OCI-LY1 (cell line): ENCODE measurements at regions not wholly inside any gene's neighbourhood (a gene's known extent, or its start where the extent isn't known, plus 50 kb on each side); places are given as distances from the start of the nearest gene placed in this dataset.

ENCODE experiments used
- H2AFZ ChIP-seq: fragments of 200-600 bp; sonication (generic), shearing (Covaris generic); 2 replicates; pipeline ENCODE4 v1.6.0; 2014; ENCODE audit warnings: antibody characterized with exemption, mild to moderate bottlenecking, low read length
- H3F3A ChIP-seq: fragments of 200-600 bp; sonication (generic), shearing (Covaris generic); 2 replicates; pipeline ENCODE4 v1.6.0; 2014; ENCODE audit warnings: mild to moderate bottlenecking, antibody characterized with exemption, low read length, moderate library complexity; ENCODE audit not compliant: insufficient read depth
- H3K27ac ChIP-seq: fragments of 200-600 bp; sonication (generic); 2 replicates; pipeline ENCODE4 v1.5.1; 2014; ENCODE audit warnings: low read length, mixed run types, mild to moderate bottlenecking, low read depth; ENCODE audit not compliant: poor library complexity, severe bottlenecking
- H3K27me3 ChIP-seq: fragments of 200-600 bp; sonication (generic); 2 replicates; pipeline ENCODE4 v1.6.0; 2014; ENCODE audit warnings: antibody characterized with exemption, mild to moderate bottlenecking, low read length, moderate library complexity; ENCODE audit not compliant: insufficient read depth
- H3K36me3 ChIP-seq: fragments of 200-600 bp; sonication (generic); 2 replicates; pipeline ENCODE4 v1.6.1; 2014; ENCODE audit warnings: mild to moderate bottlenecking, antibody characterized with exemption, low read length, moderate library complexity, mixed read lengths; ENCODE audit not compliant: insufficient read depth
- H3K4me1 ChIP-seq: fragments of 200-600 bp; sonication (generic); 2 replicates; pipeline ENCODE4 v1.5.1; 2014; ENCODE audit warnings: mild to moderate bottlenecking, low read length, moderate library complexity; ENCODE audit not compliant: insufficient read depth, severe bottlenecking
- H3K4me2 ChIP-seq: fragments of 200-600 bp; sonication (generic), shearing (Covaris generic); 2 replicates; pipeline ENCODE4 v1.6.1; 2014; ENCODE audit warnings: low read length
- H3K4me3 ChIP-seq: fragments of 200-600 bp; sonication (generic); 2 replicates; pipeline ENCODE4 v1.5.1; 2014; ENCODE audit warnings: low read length, low read depth, mild to moderate bottlenecking, mixed read lengths; ENCODE audit not compliant: poor library complexity, severe bottlenecking
- H3K79me2 ChIP-seq: fragments of 200-600 bp; shearing (Covaris generic); 2 replicates; pipeline ENCODE4 v1.6.1; 2016; ENCODE audit warnings: mixed run types, low read length, mixed read lengths; ENCODE audit not compliant: insufficient read depth
- H3K9ac ChIP-seq: fragments of 200-600 bp; sonication (generic), shearing (Covaris generic); 2 replicates; pipeline ENCODE4 v1.6.1; 2014; ENCODE audit warnings: mild to moderate bottlenecking, low read length, mixed read lengths
- H3K9me2 ChIP-seq: fragments of 200-600 bp; sonication (generic), shearing (Covaris generic); 2 replicates; pipeline ENCODE4 v1.6.1; 2014; ENCODE audit warnings: low read depth, mild to moderate bottlenecking, low read length, mixed read lengths
- H3K9me3 ChIP-seq: fragments of 200-600 bp; shearing (Covaris generic); 2 replicates; pipeline ENCODE4 v1.6.1; 2014; ENCODE audit warnings: low read length, mixed read lengths
- H4K20me1 ChIP-seq: fragments of 200-600 bp; sonication (generic), shearing (Covaris generic); 2 replicates; pipeline ENCODE4 v1.6.0; 2016; ENCODE audit warnings: mild to moderate bottlenecking, low read length; ENCODE audit not compliant: insufficient read depth
- EZH2 ChIP-seq: fragments of 200-600 bp; sonication (generic), shearing (Covaris generic); IDR thresholded peaks from 2 replicates; pipeline ENCODE4 v1.8.0; 2017; ENCODE audit warnings: borderline replicate concordance, mixed run types, mild to moderate bottlenecking, antibody characterized with exemption, low read length, moderate library complexity, mixed read lengths
- TF ChIP-seq, protein P1 (sequence below): fragments of 200-600 bp; sonication (generic), shearing (Covaris generic); IDR thresholded peaks from 2 replicates; pipeline ENCODE4 v1.5.1; 2017; ENCODE audit warnings: mild to moderate bottlenecking, antibody characterized with exemption, low read length, moderate library complexity, mixed read lengths

DNA sequence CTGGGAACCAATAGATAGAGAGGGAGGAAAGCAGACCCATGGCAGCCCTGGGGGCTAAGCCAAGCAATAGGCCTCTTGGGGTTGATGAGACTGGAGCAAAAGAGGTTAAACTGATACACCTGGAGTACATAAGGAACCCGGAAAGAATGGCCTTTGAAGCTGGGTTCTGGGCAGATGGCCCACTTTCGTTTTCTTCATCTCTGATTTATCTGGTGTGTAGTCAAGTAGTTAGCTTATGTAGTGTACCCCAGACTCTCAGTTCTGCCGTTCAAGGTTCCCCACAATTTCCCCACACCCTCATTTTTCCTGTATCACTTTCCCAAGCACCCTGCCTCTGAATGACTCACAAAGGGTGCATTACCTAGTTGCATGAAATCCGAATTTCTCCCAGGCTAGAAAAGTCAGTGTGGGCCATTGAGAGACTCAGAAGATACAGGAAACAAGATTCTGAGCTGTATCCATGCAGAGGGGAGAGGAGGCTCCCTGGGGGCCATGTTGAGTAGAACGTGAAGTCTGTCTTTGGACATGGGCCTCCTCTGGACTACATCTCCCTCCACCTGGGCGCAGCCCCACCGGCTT, 235.0 kb downstream of the LOXHD1 start:
- Histone ChIP-seq H3K79me2 (no peaks in the 10 kb centered on the region), H3K9me3 (no peaks in the 10 kb centered on the region), H3K4me1 (no peaks in the 10 kb centered on the region), H3K27ac (no peak overlapping the region), H3K36me3 (no peaks in the 10 kb centered on the region), H4K20me1 (no peaks in the 10 kb centered on the region), H3F3A (no peaks in the 10 kb centered on the region), H2AFZ (no peak overlapping the region), H3K27me3 (no peaks in the 10 kb centered on the region), H3K9ac (no peak overlapping the region), H3K4me3 (no peak overlapping the region), H3K4me2 (no peak overlapping the region), H3K9me2 (no peaks in the 10 kb centered on the region)
- no peak for TF ChIP-seq EZH2
- TF ChIP-seq, protein P1, sequence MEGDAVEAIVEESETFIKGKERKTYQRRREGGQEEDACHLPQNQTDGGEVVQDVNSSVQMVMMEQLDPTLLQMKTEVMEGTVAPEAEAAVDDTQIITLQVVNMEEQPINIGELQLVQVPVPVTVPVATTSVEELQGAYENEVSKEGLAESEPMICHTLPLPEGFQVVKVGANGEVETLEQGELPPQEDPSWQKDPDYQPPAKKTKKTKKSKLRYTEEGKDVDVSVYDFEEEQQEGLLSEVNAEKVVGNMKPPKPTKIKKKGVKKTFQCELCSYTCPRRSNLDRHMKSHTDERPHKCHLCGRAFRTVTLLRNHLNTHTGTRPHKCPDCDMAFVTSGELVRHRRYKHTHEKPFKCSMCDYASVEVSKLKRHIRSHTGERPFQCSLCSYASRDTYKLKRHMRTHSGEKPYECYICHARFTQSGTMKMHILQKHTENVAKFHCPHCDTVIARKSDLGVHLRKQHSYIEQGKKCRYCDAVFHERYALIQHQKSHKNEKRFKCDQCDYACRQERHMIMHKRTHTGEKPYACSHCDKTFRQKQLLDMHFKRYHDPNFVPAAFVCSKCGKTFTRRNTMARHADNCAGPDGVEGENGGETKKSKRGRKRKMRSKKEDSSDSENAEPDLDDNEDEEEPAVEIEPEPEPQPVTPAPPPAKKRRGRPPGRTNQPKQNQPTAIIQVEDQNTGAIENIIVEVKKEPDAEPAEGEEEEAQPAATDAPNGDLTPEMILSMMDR, result no peak

DNA sequence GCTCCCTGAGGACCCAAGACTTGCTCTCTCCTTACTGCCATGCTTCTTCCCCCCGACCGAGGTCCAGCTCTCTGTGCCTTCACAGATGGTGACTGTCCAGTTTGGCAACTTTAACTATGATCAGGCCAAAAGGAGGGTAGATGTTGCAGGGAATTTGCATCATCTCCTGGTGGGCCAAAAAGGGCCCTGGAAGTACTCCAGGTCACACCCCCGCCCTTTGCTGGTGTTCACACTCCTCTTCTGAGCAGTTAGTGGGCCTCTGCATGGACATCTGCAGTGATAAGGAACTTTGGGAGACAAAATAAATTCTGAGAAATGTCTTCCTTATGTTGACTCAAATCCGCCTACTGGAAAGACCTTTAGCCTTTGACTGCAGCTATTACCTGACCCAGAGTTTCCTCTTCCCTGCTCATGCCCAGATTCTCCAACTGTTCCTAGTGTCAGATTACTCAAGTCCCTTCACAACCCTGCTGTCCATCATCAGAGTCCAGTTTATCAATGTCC, 234.4 kb downstream of the LOXHD1 start:
- H3K27me3 ChIP-seq, result no peaks in the 10 kb centered on the region
- no peaks in the 10 kb centered on the region for H3K36me3 ChIP-seq
- TF ChIP-seq, protein P1, result no peak
- TF ChIP-seq EZH2, result no peak
- H3K4me2 ChIP-seq, result no peak overlapping the region
- H2AFZ ChIP-seq, result no peak overlapping the region
- H3K4me1 ChIP-seq, result no peaks in the 10 kb centered on the region
- no peaks in the 10 kb centered on the region for H3K9me2 ChIP-seq
- no peaks in the 10 kb centered on the region for H3K79me2 ChIP-seq
- no peaks in the 10 kb centered on the region for H4K20me1 ChIP-seq
- H3F3A ChIP-seq, result no peaks in the 10 kb centered on the region
- H3K27ac ChIP-seq, result no peak overlapping the region
- H3K9me3 ChIP-seq, result no peaks in the 10 kb centered on the region
- H3K9ac ChIP-seq, result no peak overlapping the region
- H3K4me3 ChIP-seq, result no peak overlapping the region

DNA sequence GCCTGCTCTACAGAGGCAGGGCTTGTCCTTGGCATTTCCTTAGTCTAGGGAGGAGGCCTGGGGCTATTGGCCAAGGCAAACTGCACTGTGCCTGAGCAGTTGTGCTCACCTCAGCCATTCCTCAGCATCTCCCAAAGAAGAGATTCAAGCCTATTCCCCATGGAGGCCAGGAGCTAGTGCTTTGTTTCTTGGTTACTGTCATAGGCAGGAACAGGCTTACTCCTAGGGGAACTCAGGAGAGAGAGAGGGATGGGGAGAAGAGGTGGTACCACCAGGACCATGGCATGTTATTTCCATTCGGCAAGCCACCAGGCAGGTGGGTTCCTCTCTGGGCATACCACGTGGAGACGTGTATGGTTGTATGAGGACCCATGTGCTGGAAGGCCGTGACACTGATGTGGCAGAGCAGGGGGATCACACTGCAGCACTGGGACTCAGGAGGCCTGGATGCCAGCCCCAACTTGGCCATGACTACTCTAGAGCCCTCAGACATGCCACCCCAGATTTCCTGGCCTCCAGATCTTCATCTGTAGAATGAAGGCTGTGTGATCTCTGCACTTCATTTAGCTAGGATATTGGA, 233.7 kb downstream of the LOXHD1 start:
- Histone ChIP-seq H3K79me2 (no peaks in the 10 kb centered on the region), H3K9me2 (no peaks in the 10 kb centered on the region), H3K4me2 (no peak overlapping the region), H3K4me1 (no peaks in the 10 kb centered on the region), H3K36me3 (no peaks in the 10 kb centered on the region), H3K27ac (no peak overlapping the region), H3K27me3 (no peaks in the 10 kb centered on the region), H3K9me3 (no peaks in the 10 kb centered on the region), H2AFZ (no peak overlapping the region), H3K4me3 (no peak overlapping the region), H4K20me1 (no peaks in the 10 kb centered on the region), H3K9ac (no peak overlapping the region), H3F3A (no peaks in the 10 kb centered on the region)
- no peak for TF ChIP-seq EZH2
- TF ChIP-seq, protein P1, result no peak
